GM12872 (cell line): ENCODE measurements at regions not wholly inside any gene's neighbourhood (a gene's known extent, or its start where the extent isn't known, plus 50 kb on each side); places are given as distances from the start of the nearest gene placed in this dataset.

Experiments used
- TF ChIP-seq, protein P1 (sequence below): IDR thresholded peaks from 3 replicates; pipeline ENCODE4 v1.5.1; 2011; ENCODE audit warnings: low read depth, mild to moderate bottlenecking, low read length, moderate library complexity; ENCODE audit not compliant: insufficient read depth

DNA sequence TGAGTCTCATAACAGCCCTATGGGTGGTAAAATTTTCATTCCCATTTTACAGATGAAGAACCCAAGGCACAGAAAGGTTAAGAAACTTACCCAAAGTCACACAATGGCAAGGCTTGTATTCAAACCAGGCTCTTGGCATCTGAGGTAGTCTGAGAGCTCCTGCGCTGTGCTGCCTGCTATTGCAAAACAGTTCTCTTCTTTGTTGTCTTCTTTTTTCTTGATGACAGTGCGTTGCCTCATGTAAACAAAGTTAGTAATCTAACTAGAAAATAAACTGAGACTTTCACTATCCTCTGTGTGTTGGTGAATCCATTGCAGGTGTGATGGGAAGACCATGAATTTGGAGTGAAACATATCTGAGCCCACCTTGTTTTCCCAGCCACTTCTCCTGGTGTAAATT, 240.8 kb downstream of the PTEN start:
- TF ChIP-seq, protein P1, sequence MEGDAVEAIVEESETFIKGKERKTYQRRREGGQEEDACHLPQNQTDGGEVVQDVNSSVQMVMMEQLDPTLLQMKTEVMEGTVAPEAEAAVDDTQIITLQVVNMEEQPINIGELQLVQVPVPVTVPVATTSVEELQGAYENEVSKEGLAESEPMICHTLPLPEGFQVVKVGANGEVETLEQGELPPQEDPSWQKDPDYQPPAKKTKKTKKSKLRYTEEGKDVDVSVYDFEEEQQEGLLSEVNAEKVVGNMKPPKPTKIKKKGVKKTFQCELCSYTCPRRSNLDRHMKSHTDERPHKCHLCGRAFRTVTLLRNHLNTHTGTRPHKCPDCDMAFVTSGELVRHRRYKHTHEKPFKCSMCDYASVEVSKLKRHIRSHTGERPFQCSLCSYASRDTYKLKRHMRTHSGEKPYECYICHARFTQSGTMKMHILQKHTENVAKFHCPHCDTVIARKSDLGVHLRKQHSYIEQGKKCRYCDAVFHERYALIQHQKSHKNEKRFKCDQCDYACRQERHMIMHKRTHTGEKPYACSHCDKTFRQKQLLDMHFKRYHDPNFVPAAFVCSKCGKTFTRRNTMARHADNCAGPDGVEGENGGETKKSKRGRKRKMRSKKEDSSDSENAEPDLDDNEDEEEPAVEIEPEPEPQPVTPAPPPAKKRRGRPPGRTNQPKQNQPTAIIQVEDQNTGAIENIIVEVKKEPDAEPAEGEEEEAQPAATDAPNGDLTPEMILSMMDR = no peak

DNA sequence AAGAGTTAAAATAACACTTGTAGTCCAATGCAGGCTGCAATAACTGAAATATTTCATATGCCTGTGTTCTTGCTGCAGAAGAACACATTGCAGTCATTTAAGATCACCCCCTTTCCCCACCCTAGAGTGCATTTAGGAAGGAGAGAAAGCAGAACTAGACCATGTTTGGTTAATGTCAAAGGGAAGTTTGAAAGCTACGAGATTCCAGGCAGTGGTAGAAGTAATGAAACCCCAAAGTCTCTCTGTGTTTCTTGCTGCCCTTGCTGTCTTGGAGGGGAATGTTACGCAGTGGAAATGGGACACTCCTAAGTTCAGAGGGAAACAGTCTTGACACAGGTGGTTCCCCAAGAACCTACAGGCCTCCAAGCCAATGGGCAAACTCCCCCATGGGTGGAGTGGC, 242.9 kb downstream of the PTEN start:
- TF ChIP-seq, protein P1 = no peak

- TF ChIP-seq, protein P1 = no peak
Measured at GRCh38 chr10:88107296-88108097, 244.1 kb downstream of the PTEN start.

GRCh38 chr10:88108115-88108610, 244.7 kb downstream of the PTEN start:
- TF ChIP-seq, protein P1 = peak; percentile 61

DNA sequence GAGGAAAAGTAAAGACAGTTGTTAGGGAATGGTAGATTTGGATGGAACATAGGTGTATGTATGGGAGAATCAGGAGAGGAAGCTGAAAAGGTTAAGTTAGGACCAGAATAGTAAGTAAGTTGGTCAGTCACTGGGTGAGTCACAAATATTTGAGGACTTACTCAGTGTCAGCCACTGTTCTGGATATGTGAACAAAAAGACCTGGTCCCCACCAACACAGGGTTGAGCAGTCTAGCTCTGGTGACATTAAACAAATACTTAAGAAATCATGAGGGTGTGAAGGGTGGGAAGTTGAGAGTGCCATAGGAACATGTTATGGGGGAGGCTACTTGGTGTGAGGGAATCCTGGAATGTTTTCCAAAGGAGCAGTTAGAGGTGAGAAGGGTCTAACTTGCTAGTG, 246.9 kb downstream of the PTEN start:
- TF ChIP-seq, protein P1 = no peak

GRCh38 chr10:88110822-88111221, 247.4 kb downstream of the PTEN start:
- TF ChIP-seq, protein P1 = no peak

DNA sequence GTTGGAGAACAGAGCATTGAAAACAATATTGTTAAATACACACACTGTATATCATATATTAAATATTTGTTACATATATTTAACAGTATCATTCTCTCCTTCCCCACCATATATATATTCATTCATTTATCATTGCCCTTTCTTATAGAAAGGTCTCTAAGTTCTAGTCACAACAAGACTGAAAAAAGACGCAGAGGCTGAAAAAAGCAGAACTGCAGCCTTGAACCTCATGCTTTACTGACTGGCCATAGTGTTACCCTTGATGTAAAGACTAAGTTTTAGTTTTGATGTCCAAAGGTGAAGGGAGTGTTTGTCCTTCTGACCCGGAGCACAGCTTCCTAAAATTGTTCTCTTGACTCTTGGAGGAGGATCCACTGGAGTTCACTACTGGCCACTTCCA, 247.9 kb downstream of the PTEN start:
- TF ChIP-seq, protein P1 = no peak
